Activated CD4-positive, alpha-beta T cell treated with anti-CD3 and anti-CD28 coated beads for 48 hours (primary cell): ENCODE measurements at regions not wholly inside any gene's neighbourhood (a gene's known extent, or its start where the extent isn't known, plus 50 kb on each side); places are given as distances from the start of the nearest gene placed in this dataset.
"Not testable (repeated sequence)": the region's sequence is repeated elsewhere in the genome, so short reads cannot be mapped to it uniquely, and the experiment has no call there.

Experiments used
- DNase-seq: peaks from one replicate; pipeline ENCODE4 v3.0.0-alpha.2; 2020

DNA sequence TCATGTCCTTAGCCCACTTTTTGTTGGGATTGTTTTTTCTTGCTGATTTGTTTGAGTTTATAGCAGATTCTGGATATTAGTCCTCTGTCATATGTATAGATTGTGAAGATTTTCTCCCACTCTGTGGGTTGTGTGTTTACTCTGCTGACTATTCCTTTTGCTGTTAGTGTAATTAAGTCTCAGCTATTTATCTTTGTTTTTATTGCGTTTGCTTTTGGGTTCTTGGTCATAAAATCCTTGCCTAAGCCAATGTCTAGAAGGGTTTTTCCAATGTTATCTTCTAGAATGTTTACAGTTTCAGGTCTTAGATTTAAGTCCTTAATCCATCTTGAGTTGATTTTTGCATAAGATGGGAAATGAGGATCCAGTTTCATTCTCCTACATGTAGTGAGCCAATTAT is 351.2 kb upstream of the PIK3R1 start:
- not testable (repeated sequence) for DNase-seq

GRCh38 chr5:67858471-67859031 is 357.0 kb upstream of the PIK3R1 start:
- no peak for DNase-seq

DNA sequence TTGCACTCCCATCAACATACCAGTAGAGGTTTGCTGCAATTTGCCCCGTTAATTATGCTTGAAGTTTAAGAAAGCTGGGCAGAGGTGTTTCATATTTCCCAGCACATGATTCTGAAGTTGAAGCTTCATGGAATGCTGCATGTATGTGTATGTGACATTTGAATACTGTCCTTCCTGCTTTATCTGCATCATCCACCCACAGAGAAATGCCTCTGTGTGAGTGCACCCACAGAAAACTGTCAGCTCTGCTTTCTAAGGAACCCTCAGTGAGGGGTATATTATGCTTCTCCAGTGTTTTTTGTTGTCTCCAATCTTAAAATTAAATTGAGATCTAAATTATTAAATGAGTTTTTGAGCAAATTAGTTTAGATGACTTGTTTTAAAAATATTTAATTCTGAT is 358.1 kb upstream of the PIK3R1 start:
- DNase-seq: no peak

DNA sequence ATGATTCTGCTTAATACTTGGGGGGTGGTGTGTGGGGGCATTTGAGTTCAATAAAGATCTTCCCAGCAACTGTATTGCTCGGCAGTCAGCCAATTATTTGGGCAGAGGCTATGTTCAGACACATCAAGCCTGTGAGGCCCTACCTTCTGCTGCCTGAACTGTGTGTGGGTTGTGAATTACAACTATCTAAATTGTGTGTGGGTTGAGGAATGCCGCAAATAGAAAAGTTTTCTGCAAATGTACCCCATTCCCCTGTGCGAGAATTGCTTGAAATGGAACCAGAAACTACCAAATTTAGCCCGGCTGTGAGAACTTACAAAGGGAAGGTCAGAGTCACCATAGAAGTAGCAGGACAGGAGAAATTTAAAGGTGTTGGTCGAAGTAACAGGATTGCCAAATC is 360.0 kb upstream of the PIK3R1 start:
- no peak for DNase-seq

DNA sequence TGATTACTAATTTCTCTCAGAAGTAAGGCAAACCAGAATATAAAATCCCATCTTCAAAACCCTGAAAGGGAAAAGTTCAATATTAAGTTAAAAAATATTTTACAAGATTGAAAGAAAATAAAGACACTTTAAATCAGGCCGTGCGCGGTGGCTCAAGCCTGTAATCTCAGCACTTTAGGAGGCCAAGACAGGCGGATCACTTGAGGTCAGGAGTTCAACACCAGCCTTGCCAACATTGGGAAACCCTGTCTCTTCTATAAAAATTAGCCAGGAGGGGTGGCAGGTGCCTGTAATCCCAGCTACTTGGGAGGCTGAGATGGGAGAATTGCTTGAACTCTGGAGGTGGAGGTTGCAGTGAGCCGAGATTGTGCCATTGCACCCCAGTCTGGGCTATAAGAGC is 364.6 kb upstream of the PIK3R1 start:
- not testable (repeated sequence) for DNase-seq

DNA sequence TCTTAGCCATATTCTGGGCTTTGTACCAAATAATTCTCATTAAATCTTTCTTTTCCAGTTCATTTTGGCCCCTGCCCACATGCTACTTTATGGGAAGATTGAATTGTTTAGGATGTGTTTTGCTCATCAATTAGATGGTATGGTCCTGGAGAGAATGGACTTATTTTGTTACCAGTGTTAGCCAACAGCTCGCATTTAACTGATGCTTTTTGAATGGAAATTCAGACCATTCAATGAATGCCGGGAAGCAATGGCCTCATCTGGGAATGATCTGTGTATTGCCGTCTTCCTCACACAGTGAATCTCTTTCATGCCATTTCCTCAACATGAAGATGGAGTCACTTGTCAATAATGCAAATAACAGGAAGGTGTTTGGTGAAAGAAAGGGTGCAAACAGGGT is 370.6 kb upstream of the PIK3R1 start:
- no peak for DNase-seq

- DNase-seq: no peak
These were observed 372.8 kb upstream of the PIK3R1 start for GRCh38 chr5:67842806-67843205.

DNA sequence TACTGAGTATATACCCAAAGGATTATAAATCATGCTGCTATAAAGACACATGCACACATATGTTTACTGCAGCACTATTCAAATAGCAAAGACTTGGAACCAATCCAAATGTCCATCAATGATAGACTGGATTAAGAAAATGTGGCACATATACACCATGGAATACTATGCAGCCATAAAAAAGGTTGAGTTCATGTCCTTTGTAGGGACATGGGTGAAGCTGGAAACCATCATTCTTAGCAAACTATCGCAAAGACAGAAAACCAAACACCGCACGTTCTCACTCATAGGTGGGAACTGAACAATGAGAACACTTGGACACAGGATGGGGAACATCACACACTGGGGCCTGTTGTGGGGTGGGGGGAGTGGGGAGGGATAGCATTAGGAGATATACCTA is 378.3 kb upstream of the PIK3R1 start:
- not testable (repeated sequence) for DNase-seq

DNA sequence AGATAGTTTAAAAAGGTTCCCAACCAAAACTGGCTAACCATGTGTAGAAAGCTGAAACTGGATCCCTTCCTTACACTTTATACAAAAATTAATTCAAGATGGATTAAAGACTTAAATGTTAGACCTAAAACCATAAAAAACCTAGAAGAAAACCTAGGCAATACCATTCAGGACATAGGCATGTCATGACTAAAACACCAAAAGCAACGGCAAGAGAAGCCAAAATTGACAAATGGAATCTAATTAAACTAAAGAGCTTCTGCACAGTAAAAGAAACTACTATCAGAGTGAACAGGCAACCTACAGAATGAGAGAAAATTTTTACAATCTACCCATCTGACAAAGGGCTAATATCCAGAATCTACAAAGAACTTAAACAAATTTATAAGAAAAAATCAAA is 379.1 kb upstream of the PIK3R1 start:
- not testable (repeated sequence) for DNase-seq

- DNase-seq: no peak
These were observed 384.5 kb upstream of the PIK3R1 start for GRCh38 chr5:67831048-67831447.

GRCh38 chr5:67827541-67827940 is 388.0 kb upstream of the PIK3R1 start:
- DNase-seq: no peak

DNA sequence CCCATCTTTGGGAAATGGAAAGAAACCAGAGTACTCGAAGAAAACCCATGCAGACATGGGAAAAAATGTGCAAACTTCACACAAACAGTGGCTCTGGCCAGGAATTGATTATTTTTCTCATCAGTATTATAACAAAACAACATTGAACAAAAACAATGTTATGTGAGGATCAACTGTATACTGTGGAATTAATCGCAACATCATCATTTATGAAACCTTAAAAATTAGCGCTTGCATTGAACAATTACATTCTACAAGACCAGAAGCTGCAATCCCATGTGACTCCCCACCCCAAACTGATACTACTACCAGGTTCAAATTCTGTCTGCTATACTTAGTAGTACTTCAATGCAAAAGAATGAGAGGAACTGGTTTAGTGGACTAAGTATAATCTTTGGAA is 390.7 kb upstream of the PIK3R1 start:
- no peak for DNase-seq

DNA sequence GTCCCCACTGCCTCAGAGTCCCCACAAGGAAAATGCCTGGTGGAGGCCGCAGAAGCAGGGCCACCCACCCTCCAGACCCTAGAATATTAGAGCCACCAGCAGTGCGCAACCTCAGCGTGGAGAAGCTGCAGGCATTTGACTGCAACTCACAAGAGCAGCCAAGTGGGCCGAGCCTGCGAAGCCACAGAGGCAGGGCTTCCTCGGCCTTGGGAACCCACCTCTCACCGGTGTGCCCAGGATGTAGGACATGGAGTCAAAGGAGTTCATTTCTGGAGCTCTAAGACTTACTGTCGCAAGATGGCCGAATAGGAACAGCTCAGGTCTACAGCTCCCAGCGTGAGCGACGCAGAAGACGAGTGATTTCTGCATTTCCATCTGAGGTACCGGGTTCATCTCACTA is 397.9 kb upstream of the PIK3R1 start:
- DNase-seq: no peak

DNA sequence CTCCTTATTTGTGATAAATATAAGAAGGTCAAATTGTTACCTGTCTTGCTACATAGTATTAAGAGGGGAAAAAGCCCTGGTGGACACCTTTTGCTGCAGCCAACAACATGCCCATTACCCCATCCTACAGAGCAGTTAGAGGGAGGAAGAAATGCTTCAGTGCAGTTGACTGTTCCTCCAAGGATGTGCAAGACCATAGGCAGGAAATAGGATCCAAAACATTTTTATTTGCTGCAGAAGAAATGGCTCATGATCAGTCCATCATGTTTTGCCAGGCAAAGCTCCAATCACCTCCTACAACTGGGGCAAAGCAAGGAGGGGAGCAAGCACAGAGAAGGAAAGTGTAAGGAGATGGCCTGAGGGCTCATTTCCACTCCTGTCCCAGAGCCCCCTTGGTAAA is 399.1 kb upstream of the PIK3R1 start:
- no peak for DNase-seq

DNA sequence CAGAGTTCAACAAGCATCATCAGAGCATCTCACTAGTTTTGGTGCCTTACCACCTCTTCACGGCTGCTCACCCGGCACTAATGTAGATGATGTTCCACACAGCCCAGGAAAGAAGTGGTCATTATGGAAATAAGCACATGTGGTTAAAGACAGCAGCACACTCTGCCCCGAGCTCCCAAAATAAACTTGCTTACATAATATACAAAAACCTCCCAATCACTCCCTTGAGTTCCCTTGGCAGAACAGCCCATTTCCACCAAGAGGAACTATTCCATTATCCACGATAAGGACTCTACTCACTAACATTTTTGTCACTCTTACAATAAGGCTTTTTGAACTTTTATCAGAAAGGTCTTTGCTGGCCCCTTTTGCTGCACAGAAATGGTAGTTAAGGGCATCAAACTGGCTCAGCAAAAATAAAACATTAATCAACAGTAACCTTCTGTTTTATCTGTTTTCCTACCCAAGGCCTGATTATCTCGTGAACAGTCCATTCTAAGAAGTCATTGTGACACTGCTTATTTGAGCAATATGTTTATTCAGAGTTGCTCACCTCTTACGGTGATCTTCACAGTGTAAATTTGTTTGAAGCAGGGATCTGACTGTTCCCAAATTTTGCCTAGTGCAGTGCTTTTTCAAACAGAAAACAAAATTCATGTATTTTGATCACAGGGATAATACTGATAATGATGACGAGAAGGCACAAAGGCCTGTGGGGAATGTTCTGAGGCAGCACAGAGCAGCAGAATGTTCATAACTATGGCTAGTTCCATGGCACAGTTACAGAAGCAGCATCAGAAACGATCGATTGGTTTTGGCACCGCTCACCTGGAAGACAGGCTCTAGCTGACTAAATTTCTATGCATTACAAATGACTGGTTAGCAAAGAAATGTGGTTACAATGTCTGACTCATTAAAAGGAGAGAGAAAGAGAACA is 399.8 kb upstream of the PIK3R1 start:
- DNase-seq: no peak

DNA sequence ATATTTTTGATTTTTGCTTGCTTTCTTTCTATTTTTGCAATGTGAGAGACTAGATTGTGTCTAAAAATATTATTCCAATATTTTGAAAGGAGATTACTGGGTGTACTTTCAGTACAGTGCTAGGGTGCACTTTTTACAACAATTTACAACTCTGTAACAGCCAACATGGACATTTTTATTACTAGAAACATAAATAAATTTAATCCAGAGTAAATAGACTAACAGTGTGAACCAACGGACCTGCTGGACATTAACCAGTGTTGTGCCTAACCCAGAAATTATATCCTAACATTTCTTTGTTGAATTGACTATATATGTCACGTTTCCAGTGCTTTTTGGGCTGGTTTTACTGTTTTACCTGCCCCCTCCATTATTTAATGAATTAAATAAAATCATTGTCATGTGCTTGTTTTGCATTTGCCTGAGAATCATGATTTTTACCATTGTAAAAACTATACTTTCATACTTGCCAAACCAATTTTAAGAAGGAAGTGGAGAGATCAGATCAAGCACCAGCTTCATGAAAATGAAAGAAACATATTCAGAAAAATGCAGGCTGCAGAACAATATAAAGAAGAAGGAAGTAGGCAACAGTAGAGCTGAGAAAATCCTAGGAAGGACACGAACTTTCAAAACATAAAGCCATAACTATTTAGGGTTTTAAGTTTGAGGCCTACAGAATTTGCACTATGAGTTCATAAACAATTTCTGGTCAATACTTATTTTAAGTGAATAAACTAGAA is 400.8 kb upstream of the PIK3R1 start:
- DNase-seq: no peak

DNA sequence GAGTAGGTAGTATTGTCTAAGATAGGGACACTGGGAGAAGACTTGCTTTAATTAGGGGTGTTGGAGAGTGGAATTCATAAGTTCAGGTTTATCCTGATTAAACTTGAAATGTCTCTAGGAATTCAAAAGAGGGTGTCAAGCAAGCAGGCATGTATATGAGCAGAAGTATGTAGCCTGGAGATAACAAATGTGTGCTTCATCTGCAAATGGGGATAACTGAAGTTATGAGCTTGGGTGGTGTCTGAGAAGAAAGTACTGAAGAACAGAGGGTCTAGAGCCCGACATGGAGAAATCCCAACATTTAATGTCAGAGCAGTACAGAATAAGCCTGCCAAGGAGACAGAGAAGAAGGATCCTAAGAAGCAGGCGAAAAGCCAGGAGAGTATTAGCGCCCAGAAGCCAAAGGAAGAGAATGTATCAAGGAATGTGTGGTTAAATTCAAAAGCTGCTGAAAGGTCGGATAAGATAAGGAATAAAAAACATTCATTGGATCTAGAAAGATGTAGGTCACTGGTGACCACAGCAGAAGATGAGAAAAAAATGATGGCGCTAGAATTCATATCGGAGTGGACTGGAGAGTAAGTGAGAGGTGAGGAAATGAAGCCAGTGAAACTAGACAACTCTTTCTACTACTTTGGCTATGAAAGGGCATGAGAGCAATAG is 401.5 kb upstream of the PIK3R1 start:
- DNase-seq: no peak

DNA sequence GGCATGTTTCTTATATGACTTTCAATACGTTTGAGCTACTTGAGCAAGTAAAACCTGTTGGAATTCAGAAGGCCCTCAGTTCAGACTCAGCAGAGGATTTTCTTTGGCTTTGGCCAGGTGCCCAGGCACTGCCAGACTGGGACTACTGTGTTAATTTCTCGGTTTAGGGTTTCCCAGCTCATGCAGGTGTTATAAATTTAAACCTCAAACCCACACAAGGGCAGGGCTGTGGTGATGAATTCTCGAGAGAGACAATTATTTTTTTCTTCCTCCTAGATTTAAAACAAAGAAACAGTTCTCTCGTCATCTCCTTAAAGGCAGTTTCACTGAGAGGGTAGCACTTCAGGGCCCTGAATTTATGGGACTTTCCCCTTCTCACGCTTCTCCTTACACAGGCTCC is 406.0 kb upstream of the PIK3R1 start:
- DNase-seq: no peak

DNA sequence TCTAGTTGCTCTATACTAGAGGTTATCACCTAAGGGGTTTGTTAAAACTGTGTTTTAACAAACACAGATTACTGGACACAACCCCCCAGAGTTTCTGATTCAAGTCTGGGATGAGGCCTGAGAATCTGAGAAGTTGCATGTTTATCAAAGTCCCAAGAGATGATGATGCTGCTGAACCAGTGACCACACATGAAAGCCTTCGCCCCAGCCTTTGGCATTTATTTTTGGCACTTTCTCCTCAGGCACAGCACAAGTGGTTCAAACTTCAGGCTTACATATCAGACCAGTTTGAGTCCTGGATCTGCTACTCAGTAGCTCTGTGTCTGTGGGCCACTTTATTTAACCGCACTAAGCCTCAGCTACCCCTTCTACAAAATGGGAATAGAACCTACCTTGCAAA is 407.2 kb upstream of the PIK3R1 start:
- no peak for DNase-seq

DNA sequence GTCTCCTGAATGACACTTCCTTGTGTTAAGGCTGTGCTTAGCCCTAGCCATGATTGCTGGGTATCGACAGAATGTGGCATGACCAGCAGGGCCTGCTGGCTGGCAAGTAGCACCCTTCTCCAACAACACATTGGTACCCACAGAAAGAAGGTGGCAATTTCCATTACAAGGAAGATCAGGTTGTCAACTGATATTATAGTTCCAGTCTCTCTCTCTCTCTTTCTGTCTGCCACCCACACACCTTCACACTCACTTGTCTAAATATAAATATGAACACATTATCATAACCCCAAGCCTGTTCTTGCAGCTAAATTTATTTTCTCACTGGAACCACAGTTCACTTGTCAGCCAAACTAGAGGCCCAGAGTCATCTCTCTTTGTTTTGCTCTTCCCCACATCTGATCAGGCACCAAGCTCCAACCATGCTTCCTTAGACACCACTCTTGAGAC is 408.1 kb upstream of the PIK3R1 start:
- no peak for DNase-seq

DNA sequence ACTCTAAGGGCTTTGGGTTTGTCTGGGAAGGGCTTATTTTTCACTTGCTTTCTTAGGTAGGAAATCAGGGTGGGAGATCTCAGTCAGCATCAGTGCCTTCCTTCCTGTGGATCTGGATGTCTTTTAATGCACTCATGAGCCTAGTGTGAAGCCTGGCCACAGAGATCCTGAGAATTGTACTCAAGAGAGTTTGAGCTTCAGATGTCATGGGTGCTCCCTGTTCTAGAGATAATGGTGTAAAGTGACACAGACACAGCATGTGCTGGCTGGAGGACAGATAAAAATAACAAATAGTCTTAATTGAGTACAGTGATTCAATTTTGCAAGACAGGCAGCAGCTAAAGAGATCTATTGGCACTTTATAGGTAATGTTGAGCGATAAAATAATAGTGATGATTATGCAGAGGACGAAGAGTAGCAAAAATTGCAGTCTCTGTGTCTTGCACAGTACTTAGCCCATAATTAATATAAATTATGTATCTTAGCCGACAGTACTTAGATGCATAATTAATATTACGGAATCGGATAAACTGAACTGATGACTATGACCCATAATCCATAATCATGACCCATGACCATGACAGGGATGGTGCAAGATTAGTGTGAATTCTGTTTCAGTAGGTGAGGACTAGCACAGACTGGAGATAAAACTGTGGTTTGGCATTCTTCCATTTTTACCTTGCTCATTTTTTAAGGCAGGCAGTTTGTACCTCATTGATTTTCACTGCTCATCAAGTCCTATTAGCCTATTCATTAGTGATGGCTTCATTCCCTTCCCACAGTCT is 408.7 kb upstream of the PIK3R1 start:
- DNase-seq: no peak

DNA sequence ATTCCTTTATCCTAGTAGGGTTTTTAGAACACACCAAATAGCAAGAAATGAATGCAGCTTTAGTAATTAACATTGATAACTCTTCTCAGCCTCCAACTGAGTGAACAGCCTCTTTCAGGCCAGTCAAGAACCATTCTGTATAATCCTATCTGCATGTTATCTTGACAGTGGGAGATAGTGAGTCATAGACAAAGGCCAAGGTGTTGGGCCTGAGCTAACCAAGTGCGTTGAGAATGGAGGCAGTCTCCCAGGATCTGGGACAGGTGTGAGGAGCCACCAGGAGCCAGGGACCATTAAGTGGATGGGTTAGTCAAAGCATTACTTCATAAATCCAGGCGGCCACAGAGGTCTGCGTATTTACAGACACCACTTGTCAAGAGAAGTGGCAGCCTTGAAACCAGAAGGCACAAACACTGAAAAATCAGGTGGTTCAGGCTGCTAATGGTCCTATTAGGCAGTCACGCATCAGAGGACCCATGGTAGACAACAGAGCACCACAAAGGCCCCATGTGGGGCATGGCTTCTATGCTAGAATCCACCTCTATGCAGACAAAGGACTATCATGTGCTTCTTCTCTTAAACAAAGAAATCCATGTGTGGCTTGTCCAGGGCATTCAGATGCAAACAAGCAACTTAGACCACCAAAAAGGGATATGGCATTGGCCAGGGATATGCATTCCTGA is 409.7 kb upstream of the PIK3R1 start:
- no peak for DNase-seq
